ENCODE measurements at regions not wholly inside any gene's neighbourhood (a gene's known extent, or its start where the extent isn't known, plus 50 kb on each side); places are given as distances from the start of the nearest gene placed in this dataset.

DNA sequence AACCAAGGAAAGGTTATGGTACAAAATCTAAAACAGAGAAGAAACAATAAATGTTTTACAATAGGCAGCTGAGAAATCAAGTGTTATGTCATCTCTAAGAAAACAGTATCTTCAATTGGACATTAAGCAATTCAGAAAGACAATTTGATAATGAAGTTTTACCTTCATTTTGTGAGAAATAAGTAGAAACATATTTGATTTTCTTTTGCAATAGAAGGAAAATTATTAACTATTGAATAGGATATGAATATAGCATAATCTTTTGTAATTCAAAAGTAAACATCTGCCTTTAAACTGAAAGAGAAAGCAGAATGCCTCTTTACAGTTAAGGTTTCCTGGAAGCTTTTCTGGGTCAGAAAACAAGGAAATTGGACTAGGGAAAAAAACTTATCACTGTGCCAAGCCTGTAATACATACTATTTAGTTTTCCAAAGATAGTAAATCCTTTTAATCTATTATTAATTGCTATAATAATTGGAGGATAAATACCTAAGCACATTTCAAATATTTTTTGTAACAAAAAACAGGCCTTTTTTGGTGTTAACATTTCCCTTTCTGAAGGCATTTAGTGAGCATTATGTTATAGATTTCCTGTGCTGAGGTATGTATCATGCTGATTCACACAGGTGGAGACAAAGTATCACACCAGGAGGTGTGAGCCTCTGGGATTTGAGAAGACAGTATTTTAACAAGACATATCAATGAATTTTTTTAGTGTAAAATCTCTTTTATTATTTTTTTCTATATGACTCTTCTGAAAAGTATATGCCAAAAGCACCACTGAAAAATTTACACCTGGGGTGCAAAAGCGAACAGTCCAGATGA lies 947.0 kb upstream of the CDH2 start:
- no peak for DNase-seq

DNA sequence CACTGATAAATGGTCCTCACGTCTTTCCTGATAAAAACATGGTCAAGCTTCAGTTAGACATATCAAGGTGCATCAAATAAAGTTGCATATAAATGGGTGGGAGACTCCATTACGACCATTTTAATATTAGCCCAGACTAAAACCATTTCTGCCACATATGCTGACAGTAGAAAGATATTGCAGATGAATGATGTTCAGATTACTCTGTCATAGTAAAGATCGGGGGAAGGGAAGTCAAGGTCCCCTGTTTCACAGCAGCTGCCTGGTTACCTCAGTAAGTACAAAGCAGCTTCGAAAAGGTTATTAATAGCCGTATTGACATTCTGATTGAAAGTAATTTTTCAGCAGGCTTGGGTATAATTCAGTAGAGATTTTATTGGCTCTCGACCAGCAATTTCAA lies 927.7 kb upstream of the CDH2 start:
- no peak for DNase-seq

DNA sequence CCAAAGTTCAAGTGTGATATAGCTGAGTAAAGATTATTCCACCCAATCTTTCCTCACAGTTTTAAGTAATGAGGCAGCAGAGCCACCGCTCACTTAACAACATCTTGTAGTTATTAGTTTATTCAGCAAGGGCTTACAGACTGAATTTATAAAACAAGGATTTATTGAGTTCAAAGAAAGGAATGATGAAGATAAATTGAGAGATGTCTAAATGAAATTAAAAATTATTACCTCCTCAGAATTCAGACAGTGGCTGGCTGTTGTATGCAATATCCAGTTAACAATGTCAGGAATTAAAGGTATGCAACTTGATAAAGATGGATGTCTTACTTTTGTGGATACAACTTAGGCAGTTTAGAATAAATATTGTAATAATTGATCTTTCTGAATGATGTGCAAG lies 927.3 kb upstream of the CDH2 start:
- no peak for DNase-seq

DNA sequence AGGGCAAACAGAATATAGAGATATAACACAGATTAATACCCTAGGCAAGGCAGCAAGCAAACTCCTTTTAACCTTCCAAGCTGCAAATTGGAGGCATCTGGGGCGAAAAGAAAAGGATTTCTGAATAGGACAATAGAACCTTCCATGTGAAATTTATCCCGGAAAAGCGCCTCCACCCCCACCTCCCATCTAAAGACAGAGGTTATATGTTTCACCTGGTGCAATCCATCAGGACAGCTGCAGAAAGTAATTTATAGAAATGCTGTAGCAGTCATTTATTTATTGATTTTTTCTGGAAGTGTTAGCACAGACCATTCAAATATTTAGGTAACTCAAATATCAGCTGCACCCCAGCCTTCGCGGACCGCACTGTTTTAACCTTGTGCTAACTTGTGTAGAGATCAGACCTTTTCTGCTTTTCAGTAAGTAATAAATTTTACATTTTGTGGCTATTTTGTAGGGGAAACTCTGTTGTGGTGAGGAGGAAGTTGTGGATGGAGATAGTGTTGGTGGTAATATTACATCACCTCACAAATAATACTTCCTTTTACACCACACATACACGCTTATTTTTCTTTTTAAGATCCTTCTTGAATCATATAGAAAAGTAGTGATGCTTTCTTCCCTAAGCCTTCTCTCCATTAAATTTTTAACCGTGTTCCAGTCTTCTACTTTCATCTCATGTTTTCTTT lies 919.3 kb upstream of the CDH2 start:
- peak; percentile 85 to 92 for DNase-seq

DNA sequence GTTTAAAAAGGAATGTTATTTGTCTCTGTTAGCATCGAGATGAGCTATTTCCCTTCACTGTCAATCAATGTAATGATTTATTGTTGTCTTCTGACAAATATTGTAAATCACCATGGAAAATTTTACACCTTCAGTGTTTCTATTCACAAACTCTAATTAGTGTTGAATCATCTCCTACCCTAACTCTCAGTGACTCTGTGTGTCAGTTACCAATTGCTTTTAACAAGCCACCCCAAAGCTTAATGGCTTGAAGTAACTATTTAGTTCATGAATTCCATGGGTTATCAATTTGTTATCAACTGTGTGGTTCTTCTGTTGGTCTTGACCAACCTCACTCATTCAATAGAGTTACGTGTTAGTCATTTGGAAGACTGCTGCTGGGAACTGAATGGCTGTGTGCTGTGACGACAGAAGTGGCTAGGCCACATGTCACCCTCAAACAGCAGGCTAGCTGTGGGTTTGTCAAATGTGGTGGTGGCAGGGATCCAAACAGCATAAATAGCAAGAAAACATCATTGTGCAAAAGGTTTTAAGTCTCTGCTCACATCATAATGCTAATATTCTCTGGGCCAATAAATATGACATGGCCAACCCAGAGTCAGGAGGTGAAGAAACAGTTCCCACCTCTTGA lies 910.8 kb upstream of the CDH2 start:
- no peak for DNase-seq

DNA sequence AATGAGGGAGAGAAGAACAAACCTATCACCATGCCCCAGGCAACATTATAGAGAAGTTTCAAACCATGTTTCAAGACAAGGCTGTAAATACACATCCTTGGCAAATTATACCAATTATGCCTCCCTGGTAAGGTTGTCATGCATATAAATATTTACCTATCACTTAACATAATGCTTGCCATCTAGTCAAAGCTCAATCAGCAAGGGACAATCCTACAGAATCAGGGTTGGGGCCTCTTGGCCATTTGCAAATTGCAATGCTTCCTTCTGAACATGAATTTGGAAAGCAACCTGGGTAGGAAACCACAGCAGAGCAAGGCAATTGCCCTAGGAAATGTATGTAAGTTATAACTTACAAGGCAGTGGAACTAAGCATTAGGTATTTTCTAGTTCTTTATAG lies 907.2 kb upstream of the CDH2 start:
- DNase-seq: no peak

DNA sequence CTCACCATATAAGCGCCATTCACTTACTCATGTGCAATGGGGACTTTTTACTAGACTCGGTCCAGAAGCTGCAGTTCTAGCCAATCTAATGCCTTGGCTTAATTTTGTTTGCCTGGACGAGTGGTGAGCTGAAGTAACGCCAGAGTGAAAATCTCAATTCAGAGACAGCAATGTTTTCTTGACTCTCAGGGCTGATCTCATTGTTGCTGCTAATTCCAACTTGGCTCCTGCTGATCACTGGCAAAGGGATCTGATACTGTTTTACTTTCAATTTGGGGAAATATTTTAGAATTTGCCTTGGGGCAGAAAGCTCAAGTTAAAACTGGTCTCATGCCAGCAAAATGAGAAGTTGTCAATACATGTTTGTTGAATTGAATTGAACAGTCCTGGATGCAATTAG lies 906.6 kb upstream of the CDH2 start:
- DNase-seq: no peak

DNA sequence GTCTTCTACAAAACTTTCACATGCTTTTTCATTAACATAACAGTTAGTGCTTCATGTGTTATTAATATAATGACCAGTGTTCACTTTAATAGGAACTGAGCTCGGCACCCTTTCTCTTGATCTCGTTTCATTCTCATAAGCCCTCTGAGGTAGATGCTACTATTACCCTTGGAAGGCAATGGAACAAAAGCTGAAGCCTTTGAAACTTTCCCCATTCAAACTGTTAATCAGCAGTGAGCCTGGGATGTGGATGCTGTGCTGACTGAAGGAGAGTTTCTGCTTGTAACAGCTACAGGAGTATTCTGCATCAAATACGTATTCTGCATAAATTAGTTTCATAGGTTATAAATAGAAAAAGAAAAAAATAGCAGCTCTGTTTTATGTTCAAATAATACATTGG lies 904.0 kb upstream of the CDH2 start:
- DNase-seq: no peak

DNA sequence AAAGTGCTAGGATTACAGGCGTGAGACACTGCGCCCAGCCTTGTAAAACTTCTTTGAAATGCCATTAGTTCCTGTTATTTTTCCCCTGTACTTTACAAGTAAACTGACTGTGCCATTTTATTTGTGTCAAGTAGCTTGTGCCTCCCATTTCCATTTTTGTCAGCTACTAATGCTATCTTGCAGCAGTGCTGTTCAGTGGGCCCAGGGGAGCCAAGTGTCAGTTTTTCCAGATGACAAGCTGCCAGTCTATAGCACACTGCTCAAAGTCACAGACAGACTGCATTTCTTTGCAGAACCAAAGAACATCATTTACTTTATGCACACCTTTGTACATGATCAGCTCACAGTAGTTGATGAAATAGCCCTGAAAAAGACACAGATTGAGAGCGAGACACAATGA lies 901.3 kb upstream of the CDH2 start:
- peak in 1 of 2 experiments; percentile 9 for DNase-seq

DNA sequence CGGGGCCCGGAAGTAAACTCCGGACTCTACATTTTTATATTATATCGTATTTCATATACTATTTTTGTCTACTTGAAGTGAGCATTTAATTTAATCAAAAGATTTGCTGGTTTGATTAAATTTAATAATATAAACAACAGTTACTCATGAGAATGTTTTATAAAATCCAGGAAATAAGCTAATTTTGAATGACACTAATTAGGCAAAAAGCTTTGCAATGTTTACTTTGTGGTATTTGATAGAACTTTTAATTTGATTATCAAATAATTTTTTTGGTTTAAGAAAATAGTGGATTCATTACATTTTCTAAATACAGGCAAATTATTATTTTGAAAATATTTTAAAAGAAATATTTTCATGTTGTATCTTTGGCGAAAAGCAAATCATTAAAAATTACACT lies 900.4 kb upstream of the CDH2 start:
- no peak for DNase-seq

DNA sequence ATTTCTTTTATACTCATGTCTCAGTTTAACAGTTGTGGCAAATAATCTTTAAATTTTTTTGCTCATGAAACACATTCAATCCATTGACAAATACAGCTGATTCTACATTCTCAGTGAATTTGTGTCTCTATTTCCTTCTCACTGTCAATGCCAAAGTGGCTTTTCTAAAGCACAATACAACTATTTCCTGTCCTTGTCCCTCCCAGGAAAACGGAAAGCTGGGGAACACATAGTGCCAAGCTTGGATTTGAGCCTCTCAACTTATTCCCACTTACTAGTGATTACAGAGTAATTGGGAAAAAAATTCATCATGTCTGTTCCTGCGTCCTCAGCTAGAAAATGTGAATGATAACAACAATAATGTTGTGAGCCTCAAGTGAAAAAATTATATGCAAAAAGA lies 899.7 kb upstream of the CDH2 start:
- DNase-seq: no peak

DNA sequence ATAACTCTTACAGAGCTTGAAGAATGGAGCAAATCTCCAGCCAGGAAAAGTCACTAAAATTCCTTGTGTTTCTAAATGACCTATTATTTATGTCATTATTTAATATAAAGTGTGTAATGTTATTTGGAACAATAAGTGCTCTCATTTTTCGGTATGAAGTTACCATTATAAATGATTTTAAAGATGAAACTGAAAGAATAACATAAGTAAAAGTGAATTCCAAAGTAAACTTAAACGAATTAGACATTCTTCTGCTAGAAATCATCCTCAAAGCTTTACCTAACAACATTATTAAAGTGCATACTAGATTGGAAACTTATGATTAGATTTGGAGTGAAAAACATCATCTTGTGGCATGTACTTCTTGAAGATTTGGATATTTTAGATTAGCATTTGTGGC lies 897.2 kb upstream of the CDH2 start:
- DNase-seq: no peak

DNA sequence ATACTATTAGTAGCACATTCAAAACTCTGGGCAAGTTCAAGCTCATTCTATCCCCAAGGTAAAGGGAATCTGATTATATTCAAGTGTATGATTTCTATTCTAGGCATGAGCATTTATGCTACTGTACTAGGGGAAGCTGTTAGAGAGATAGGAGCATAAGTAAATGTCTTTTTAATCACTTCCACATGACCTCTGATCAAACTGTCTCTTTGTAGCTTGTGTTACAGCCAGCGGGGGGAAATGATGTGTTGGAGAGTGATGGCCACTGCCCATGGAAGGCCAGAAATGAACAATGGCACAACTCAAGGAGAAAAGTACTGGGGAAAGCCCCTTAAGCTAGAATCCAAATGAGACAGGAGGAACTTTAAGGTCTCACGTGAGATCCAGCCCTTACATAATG lies 894.9 kb upstream of the CDH2 start:
- no peak for DNase-seq

DNA sequence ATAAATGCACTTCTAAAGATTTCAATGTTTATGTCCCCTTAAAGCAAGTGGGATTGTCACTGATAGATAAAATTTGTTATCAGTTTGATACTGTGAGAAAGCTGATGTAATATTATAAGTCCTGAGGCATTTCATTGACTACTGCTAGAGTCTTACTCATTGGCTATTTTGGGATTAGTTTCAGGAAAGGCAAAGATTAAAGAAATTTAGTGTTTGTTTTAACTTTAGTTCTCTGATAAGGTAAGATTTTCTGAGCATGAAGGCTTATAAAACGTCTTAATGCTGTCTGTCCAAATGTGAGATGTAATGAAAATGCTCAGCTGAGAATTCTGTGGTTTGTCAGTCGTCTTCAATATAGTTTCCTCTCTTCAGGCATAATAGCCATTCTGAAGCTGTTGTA lies 886.4 kb upstream of the CDH2 start:
- no peak for DNase-seq

DNA sequence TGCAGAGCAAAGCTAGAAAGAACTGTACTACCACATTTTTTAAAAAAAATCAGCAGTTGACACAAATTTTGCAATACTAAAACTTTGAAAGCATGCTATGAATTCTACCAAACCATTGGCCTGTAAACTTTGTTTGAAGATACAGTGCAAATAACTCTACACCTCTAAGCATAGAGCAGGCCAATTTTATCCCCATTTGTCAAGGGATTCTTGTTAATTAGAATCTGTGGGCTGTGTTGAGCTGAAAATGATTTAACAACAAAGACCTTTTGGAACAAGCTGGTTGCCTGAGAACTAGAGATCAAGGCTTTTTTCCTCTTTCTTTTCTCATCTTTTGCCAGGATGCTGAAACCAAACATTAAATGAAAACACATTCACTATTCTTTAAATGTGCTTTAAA lies 886.0 kb upstream of the CDH2 start:
- no peak for DNase-seq

DNA sequence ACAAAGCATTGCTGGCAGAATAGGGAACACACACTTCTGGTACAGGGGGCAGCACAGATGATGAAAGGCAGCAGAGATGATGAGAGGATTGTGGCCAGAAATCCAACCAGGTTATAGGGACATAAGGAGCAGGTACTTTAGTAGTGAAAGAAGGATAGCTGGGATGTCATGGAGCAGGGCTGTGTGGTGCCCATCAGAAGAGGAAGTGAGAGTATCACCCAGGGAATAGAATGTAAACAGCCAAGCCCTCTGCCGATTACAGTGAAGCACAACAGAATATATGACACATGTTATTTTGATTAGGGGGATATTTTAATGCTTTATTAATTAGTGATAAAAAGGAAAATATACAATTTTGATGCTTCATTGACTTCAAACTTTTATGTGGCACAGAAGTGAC lies 883.4 kb upstream of the CDH2 start:
- DNase-seq: no peak

DNA sequence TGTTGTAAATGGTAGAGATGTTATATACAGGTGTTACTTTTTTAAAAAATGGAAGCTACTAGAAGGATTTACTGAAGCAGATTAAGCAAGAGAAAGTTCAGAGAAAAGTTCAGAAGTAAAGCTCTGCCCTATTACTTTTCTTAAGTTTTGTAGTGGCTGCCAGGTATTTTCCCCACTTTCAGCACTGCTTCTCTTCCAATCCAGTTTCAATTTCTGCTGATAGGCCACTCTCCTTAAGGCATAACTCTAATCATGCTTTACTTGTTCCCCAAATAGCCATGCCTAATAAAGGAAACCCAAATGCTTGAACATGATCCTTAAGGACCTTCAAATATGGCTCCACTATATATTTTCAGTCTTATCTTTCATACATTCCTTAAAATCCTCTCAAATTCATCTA lies 880.8 kb upstream of the CDH2 start:
- no peak for DNase-seq

DNA sequence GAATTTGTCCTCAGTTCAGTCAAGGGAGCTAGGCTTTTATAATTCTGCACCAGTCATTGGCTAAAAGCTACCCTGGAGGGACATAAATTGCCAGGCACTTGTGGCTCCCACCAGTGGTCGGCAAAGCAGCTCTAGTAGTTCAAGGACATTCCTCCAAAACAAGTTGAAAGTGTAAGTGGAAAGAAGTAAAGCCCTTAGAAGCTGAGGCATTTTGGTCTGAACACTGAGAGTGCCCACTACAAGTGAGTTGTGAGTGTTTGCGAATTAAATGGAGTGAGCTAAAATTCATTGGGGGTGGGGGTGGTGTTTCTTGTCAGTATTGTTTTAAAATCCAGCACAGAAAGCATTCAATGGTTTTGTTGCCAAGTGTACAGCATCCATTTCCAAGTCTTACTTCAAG lies 879.9 kb upstream of the CDH2 start:
- DNase-seq: no peak

DNA sequence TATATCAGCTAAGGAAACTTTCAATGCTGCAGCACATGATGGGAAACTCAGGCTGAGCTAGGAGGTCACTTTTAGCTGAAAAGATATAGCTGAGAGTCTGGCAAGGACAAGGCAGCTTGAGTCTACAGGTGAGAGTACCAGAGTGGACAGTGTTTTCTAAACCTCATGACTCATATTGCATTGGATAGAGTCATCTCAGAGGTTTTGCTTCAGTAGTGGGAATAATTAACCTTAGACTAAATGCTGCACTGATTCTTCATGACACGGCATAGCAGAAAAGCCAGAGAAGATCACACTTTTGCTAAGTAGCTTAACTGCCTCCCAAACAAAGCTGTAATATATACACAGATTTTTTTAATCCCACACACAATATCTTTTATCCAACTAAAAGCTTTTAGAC lies 865.0 kb upstream of the CDH2 start:
- no peak for DNase-seq

DNA sequence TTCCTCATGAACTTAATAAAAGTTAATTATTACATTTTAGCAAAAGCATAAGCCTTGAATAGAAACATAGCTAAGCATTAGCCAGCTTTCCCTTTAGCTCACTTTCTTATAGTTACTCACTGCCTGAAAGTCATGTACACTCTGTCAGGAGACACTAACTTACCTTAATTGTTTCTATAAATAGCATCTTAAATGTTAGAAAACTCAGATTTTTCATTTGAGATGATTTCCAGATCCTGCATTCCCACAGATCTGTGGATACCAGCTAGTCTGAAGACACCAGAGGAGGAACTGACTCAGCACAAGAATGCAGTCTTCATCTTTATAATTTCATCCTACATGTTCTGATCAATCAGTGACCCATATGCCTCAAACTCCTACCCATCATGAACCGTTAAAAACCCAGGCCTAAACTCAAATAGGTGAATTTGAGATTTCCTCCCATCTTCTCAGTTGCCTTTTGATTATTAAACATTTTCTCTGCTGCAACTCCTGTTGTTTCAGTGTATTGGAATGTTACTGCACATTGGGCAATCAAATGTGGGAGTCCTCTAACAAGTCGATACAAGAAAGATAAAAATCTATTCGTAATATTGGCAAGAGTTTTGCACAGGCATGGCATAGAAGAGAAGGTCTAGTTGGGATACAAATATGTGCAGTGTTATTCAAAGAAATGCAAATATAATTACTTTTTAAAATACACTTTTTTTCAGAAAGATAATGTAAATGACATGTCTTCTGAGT lies 857.4 kb upstream of the CDH2 start:
- DNase-seq: no peak

DNA sequence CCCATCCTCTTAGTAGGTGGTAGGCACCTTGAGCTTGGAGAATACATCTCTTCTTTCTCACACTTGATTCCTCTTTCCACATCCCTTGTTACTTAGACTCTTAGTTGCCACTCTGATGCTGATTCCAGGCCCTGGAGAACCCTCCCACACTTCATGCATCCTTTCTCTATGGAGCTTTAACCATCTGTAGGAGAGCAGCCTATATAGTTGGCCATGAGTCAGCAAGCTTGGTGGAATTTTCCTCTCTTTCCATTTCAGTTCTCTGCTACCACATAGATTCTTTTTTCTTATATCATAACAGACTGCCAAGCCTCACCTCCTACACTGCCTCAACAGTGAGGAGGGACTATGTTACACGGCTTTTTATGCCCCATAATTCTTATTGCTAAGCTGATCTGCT lies 851.6 kb upstream of the CDH2 start:
- DNase-seq: no peak

DNA sequence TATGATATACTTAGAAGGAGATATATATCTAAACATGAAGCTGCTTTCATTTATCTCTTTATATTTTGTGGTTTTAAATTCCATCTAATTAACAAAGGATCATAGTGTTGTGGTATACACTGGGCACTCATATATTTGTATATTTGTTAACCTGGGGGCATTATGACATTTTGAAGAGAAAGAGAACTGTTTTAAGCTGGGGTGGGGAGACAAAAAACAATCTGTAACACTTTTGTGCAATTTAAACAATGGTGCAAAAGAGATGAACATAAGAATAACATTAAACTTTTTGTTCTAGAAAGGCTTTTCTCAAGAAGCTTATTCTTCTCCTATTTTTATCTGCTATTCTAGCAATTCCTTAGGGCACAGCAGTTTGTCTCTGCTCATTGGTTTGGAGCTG lies 842.0 kb upstream of the CDH2 start:
- no peak for DNase-seq

DNA sequence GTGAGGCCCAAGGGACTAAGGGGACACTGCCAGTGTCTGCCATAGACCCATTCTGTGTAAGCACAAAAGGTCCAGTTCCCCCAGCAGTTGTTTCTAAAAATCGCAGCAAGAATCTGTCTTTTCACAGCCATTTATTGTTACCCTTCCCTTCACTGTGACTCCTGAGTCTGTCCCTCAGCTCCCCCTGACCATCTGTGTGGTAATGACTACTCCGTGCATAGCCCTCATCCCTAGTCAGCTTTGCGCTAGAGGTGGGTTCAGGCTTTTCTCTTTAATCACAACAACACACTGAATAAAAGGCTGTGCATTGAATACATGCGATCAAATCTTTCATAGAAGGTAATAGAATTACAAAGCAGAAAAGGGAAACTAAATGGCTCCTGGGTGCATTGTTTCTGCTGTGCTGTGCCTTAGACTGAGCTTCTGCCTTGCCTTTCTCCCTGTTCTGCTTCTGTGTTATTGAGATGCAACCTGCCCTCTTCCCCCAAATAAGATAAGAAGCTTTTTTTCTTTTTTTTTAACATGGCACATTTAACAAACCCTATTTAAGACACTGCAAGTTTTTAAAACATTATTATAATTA lies 836.0 kb upstream of the CDH2 start:
- no peak for DNase-seq
